SJSA1 (cell line): ENCODE measurements at regions not wholly inside any gene's neighbourhood (a gene's known extent, or its start where the extent isn't known, plus 50 kb on each side); places are given as distances from the start of the nearest gene placed in this dataset.
A peak's percentile ranks its signal among the peaks of the same experiment; 100 is the strongest.

Experiments used
- DNase-seq, 2 experiments: peaks; one replicate each; pipeline ENCODE4 v3.0.0-alpha.2; 2015 to 2020; ENCODE audit warnings: low spot score in 2 of 2, low read depth in 1 of 2
- H3K27ac ChIP-seq: fragments of 250-450 bp; sonication (Bioruptor Pico); 2 replicates; pipeline ENCODE4 v1.5.1; 2020; ENCODE audit warnings: mild to moderate bottlenecking, moderate library complexity
- H3K27me3 ChIP-seq: fragments of 250-450 bp; sonication (Bioruptor Pico); replicated peaks from 2 replicates; pipeline ENCODE4 v1.5.1; 2020; ENCODE audit warnings: mild to moderate bottlenecking, moderate library complexity
- H3K36me3 ChIP-seq: fragments of 250-450 bp; sonication (Bioruptor Pico); 2 replicates; pipeline ENCODE4 v1.5.1; 2020; ENCODE audit warnings: mild to moderate bottlenecking
- H3K4me1 ChIP-seq: fragments of 250-450 bp; sonication (Bioruptor Pico); replicated peaks from 2 replicates; pipeline ENCODE4 v1.6.1; 2021; ENCODE audit warnings: mild to moderate bottlenecking
- H3K4me3 ChIP-seq: fragments of 250-450 bp; sonication (Bioruptor Pico); 2 replicates; pipeline ENCODE4 v1.5.1; 2020; ENCODE audit warnings: mild to moderate bottlenecking
- H3K9me3 ChIP-seq: fragments of 250-450 bp; sonication (Bioruptor Pico); replicated peaks from 2 replicates; pipeline ENCODE4 v1.5.1; 2020; ENCODE audit warnings: mild to moderate bottlenecking

DNA sequence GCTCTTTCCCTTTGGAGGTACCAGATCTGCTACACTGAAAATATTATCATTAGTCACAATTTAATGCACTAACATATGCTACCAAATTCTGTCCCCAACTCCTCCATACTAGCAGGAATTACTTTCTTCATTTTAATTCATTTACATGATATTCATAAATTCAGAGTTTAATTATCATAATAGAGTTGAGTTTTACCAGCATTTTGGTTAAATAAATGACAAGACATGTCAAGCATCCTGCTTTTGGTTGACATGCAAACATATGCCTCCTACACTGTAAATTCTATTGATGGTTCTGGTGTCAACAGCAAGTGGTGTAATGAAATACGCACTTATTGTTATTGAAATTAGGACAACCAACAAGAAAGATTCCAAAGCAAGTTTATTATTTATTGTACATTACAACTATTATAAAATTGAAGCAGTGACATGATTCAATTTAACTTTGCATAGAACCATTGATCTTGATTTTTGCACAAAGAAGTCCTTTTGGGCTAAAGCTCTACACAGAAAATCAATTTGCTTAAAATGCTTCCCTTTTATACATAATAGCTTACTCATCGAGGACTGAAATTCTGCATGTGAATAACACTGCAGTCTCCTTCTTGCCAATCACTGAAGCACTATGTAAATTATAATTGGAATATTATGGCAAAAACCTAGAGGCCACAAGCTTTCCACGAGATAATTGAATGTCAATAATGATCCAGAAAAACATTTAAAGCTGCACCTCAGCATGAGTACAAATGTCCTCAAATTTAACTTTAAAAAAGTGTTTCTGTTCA, 728.6 kb upstream of the ADGRL2 start:
- H3K4me3 ChIP-seq: no peak overlapping the region
- no peaks in the 10 kb centered on the region for H3K27me3 ChIP-seq
- no peaks in the 10 kb centered on the region for H3K9me3 ChIP-seq
- no peaks in the 10 kb centered on the region for H3K36me3 ChIP-seq
- H3K27ac ChIP-seq: no peak overlapping the region
- no peaks in the 10 kb centered on the region for H3K4me1 ChIP-seq
- DNase-seq: no peak

DNA sequence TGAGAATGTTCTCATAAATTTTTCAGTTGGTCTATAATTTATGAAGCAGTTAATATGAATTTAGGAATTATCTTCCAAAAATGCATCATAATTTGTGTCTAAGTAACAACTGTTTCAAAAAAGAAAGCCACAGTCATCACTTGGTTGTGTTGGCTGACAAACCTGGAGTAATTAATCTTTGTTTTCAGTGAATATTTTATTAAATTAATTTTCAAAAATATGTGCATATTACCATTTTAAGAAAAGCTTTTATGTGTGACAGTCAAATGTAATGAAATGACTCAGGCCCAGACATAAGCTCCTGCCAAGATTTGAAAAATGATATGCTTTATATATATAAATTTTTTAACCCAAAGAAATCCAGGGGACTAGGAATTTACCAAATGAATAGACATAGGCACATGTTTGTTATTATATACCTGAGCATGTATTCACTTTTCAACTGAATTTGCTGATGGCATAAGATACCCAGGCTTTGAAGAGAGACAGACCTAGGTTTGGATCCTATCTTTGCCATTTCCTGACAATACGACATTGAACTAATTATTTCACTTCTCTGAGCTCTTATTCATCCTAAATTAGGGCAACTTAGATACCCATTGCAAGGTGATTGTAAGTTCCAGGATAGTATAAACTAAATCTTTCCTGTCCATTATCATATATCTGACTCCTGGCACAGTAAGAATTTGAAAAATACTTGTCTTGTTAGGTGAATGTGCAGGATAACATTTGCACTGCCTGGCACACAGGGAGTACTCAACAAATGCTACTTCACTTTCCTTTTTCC, 729.5 kb upstream of the ADGRL2 start:
- Histone ChIP-seq H3K4me3 (no peak overlapping the region), H3K27me3 (no peaks in the 10 kb centered on the region), H3K9me3 (no peaks in the 10 kb centered on the region; the same call in 1 of the 2 replicates), H3K27ac (no peak overlapping the region), H3K36me3 (no peaks in the 10 kb centered on the region), H3K4me1 (no peaks in the 10 kb centered on the region)
- no peak for DNase-seq

DNA sequence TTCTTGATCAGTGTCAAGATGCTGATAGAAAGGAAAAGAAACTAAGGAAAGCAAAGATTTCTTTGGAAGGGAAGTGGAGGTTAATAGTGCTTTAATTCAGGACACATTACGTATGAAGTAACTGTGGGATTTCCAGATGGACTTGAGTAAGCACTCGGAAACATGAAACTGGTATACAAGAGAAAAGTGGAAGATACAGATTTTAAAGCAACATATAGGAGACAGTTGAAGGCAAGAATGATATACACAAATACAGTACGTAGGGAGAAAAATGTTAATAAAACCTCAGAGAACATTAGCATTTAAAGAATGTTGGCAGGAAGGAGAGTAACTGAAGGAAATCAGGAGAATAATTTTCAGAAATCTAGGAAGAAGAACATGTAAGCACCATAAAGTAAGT, 730.9 kb upstream of the ADGRL2 start:
- Histone ChIP-seq H3K27ac (no peak overlapping the region), H3K36me3 (no peaks in the 10 kb centered on the region), H3K9me3 (no peaks in the 10 kb centered on the region; the same call in 1 of the 2 replicates), H3K4me1 (no peaks in the 10 kb centered on the region), H3K4me3 (no peak overlapping the region), H3K27me3 (no peaks in the 10 kb centered on the region)
- DNase-seq: no peak

DNA sequence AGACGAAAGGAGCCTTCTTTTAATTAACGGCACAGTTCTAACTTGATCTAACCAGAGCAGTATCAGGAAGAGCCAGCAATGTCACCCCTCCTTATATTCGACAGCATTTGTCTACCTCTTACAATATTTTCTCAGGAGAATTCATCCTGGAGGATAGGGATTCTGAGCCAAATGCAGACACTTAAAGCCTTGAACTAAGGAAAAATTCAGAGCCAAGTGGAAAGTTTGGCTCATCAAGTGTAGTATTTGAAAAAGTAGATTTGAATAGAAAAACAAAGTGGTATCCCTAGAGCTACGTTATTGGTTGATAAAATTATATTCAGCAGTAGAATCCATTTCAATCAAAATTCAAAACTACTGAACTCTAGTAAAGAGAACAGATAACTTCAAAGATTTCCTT, 732.0 kb upstream of the ADGRL2 start:
- no peaks in the 10 kb centered on the region; the same call in 1 of the 2 replicates for H3K9me3 ChIP-seq
- H3K36me3 ChIP-seq: no peaks in the 10 kb centered on the region
- H3K27me3 ChIP-seq: no peaks in the 10 kb centered on the region
- DNase-seq: no peak
- H3K4me3 ChIP-seq: no peak overlapping the region
- H3K27ac ChIP-seq: no peak overlapping the region
- no peaks in the 10 kb centered on the region for H3K4me1 ChIP-seq

DNA sequence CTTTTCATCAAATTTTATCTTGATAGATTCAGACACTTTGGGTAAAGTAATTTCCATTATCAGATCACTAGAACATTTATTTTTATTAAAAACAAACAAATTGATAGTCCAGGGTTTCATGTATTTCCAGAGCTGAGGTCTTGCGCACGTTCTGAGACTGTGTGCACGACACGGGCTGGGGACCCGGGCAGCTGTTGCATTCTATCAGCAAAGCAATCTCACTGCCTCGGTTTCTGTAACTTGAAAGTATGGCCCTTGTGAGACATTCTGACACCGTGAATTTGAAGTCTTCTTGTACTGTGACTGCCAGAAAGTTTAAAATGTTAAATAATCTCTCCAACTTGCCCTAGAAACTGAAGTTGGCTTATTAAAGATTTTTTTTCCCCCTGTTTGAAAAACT, 746.9 kb upstream of the ADGRL2 start:
- no peak for DNase-seq
- Histone ChIP-seq H3K27me3 (no peaks in the 10 kb centered on the region), H3K4me1 (no peaks in the 10 kb centered on the region), H3K36me3 (no peaks in the 10 kb centered on the region), H3K4me3 (no peak overlapping the region), H3K9me3 (no peaks in the 10 kb centered on the region), H3K27ac (no peak overlapping the region)

DNA sequence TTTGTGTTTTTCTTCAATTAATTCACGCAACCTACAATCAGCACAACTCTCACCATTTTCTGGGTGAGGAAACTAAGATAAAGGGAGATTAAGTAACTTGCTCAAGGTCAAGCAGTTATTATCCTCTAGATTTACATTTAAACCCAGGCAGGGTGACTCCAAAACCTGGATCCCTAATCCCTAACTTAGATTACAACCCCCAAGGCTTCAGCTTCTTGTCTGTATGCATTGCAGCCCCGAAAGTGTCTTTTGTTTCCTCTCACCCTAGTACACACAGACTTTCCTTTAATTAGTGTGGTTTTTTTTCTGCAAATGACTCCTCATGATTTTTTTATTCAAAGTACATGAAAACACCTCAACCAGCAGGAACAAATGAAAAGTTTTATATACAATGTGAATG, 748.6 kb upstream of the ADGRL2 start:
- Histone ChIP-seq H3K9me3 (no peaks in the 10 kb centered on the region), H3K4me3 (no peak overlapping the region), H3K4me1 (no peaks in the 10 kb centered on the region), H3K27ac (no peak overlapping the region), H3K36me3 (no peaks in the 10 kb centered on the region), H3K27me3 (no peaks in the 10 kb centered on the region)
- DNase-seq: no peak

DNA sequence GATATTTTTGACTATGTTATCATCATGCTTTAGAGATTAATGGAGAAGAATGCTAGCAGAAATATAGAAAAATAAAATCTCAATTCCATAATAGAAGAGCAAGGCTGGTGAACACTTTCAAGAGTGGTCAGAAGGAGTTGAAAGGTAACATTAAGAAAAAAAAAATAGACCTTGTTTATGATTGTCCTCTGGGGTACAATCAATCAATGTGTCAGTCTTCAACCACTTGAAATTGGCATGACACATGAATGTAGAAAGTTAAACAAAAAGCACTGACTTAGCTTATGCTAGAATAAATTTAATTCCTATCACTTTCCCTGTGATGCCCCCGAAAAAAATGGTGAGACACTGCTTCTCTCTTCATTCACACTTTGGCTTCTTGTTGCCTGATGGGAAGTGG, 750.3 kb upstream of the ADGRL2 start:
- H3K27ac ChIP-seq: no peak overlapping the region
- H3K9me3 ChIP-seq: no peaks in the 10 kb centered on the region
- no peaks in the 10 kb centered on the region for H3K27me3 ChIP-seq
- no peaks in the 10 kb centered on the region for H3K36me3 ChIP-seq
- no peak for DNase-seq
- no peak overlapping the region for H3K4me3 ChIP-seq
- no peaks in the 10 kb centered on the region for H3K4me1 ChIP-seq

DNA sequence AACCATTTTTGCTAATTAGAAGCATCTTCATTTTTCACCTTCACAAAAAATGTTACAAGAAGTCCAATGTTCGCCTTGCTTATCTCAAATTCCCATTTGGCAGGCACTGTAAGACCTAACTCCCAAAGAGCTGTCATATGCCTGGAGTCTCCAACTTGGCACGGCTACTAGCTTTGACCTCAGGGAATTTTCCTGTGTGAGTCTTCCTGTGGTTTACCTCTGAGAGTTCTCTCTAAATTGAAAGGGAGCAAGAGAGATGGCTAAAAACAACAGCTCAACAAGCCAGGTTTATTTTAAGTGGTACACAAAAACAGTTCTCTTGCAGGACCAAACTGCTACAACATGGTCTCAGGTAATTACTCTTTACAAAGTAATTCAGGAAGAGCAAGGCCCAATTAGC, 756.0 kb upstream of the ADGRL2 start:
- H3K27ac ChIP-seq: no peak overlapping the region
- no peaks in the 10 kb centered on the region for H3K9me3 ChIP-seq
- H3K36me3 ChIP-seq: no peaks in the 10 kb centered on the region
- H3K4me1 ChIP-seq: no peaks in the 10 kb centered on the region
- 0 out of 2 replicates have a peak, but pooled peaks cover 2% of the 10 kb centered on the region for H3K27me3 ChIP-seq
- no peak for DNase-seq
- no peak overlapping the region for H3K4me3 ChIP-seq

DNA sequence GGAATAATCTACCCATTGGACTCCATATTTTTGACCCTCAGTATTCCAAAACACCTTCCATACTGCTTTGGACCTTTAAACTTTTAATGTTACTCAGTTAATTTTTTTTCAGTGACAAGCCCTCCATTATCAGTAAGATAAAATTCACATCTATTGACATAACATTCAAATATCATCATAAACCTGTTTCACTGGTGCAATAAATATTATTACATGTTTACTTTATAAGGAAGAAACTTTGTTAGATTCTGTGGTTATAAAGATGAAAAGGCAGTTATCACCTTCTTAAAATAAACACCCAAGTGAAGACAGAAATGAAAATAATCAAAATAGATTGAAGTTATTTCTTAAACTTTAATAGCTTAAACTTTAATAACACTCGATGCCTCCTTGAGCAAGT, 758.5 kb upstream of the ADGRL2 start:
- no peak overlapping the region for H3K4me3 ChIP-seq
- H3K4me1 ChIP-seq: no peaks in the 10 kb centered on the region
- no peak for DNase-seq
- no peaks in the 10 kb centered on the region for H3K36me3 ChIP-seq
- H3K27me3 ChIP-seq: 0 out of 2 replicates have a peak, but pooled peaks cover 2% of the 10 kb centered on the region
- no peaks in the 10 kb centered on the region for H3K9me3 ChIP-seq
- no peak overlapping the region for H3K27ac ChIP-seq

DNA sequence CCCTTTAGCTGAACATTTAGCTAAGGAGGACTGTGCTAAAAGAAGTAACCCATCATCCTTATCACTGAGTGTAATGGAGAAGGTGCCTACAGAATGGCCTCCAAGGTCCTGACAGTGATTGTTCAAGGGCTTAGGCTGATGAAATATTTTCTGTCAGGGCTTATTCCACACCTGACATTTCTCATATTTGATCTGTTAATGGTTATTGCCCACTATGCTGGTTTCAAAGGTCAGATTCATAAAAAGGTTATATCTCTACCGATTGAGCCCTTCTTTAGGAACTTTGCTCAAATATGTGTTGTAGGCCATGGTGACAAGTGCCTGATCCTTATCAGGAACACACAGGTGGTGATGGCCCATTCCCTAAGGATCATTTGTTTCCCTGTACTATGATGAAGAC, 766.4 kb upstream of the ADGRL2 start:
- no peaks in the 10 kb centered on the region for H3K9me3 ChIP-seq
- no peak overlapping the region for H3K4me3 ChIP-seq
- H3K27ac ChIP-seq: no peak overlapping the region
- H3K27me3 ChIP-seq: no peaks in the 10 kb centered on the region
- no peaks in the 10 kb centered on the region for H3K4me1 ChIP-seq
- no peaks in the 10 kb centered on the region for H3K36me3 ChIP-seq
- DNase-seq: no peak

DNA sequence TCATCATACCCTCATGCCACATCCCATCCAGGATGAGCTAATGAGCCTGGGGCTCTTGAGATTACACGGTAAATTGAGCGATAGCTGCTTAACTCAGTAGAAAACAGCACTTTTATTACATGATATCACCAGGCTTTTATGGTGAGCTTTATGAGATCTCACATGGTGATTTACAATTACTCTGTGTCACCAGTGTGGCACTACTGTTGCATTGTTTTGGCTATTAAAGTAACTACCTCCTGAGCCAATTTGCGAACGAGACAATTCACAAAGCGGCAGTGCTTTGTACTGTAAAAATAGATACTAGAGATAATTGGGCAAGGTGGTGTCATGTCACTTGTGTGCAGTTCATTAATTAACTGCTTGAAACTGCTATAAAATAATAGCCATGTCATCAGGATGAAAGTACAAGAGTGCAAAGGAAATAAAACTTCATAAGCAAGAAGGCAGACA, 767.7 kb upstream of the ADGRL2 start:
- no peak for DNase-seq

DNA sequence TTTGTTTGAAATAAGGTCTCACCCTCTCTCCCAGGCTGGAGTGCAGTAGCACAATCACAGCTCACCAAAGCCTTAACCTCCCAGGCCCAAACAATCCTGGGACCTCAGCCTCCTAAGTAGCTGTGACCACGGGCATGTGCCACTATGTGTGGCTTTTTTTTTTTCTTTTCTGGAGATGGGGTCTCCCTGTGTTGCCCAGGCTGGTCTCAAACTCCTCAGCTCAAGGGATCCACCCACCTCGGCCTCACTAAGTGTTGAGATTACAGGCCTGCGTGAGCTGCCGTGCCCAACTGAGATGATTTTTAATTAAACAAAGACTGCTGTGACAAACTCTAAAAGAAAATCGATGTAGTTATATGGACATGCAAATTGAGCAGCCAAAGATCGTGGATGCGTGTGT, 768.4 kb upstream of the ADGRL2 start:
- no peak for DNase-seq
- Histone ChIP-seq H3K4me3 (no peak overlapping the region), H3K27ac (no peak overlapping the region), H3K36me3 (no peaks in the 10 kb centered on the region), H3K4me1 (no peaks in the 10 kb centered on the region), H3K27me3 (no peaks in the 10 kb centered on the region), H3K9me3 (no peaks in the 10 kb centered on the region)

More for the DNA sequence above, 767.7 kb upstream of the ADGRL2 start:
- Histone ChIP-seq H3K9me3 (no peaks in the 10 kb centered on the region), H3K27me3 (no peaks in the 10 kb centered on the region), H3K36me3 (no peaks in the 10 kb centered on the region), H3K4me3 (no peak overlapping the region), H3K27ac (no peak overlapping the region), H3K4me1 (no peaks in the 10 kb centered on the region)

DNA sequence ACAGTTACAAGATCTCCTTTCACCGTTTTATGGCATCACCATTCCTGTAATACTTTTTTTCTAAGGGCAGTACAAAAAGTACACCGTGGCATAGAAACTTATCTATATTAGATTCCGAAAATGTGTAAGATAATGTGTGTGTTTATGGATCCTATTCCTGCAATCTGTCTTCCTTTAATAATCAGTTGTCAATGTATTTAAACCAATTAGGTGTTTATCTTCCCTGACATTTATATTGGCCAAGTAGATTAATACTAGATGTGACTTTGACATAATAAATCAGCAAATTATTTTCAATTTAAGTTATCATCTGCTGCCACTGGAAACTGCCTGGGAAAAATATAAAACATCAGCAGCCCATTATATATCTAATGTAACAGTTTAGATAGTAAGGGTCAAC, 770.3 kb upstream of the ADGRL2 start:
- H3K4me1 ChIP-seq: no peaks in the 10 kb centered on the region
- H3K36me3 ChIP-seq: no peaks in the 10 kb centered on the region
- no peak for DNase-seq
- no peak overlapping the region for H3K27ac ChIP-seq
- H3K9me3 ChIP-seq: no peaks in the 10 kb centered on the region
- no peaks in the 10 kb centered on the region for H3K27me3 ChIP-seq
- no peak overlapping the region for H3K4me3 ChIP-seq

DNA sequence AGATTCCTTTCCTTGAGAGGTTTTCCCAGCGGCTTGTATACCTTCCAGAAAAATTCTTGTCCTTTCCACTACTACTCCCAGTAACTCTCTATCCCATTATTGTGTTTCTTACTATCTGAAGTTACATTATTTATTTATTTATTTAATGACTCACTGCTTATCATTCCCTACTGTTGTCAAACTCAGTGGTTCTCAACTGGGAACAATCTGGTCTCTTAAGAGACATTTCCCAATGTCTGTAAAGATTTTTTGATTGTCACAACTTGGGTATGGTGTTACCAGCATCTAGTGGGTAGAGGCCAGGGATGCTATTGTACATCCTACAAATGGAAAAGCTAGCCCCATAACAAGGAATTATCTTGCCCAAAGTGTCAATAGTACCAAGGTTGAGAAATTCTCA, 771.5 kb upstream of the ADGRL2 start:
- H3K36me3 ChIP-seq: no peaks in the 10 kb centered on the region
- H3K4me1 ChIP-seq: no peaks in the 10 kb centered on the region
- H3K4me3 ChIP-seq: no peak overlapping the region
- H3K27me3 ChIP-seq: no peaks in the 10 kb centered on the region
- no peaks in the 10 kb centered on the region for H3K9me3 ChIP-seq
- no peak overlapping the region for H3K27ac ChIP-seq
- peak in 1 of 2 experiments; percentile 10 for DNase-seq
